H1 (cell line): ENCODE measurements at regions not wholly inside any gene's neighbourhood (a gene's known extent, or its start where the extent isn't known, plus 50 kb on each side); places are given as distances from the start of the nearest gene placed in this dataset.

ENCODE experiments used
- CTCF ChIA-PET: fragments of 300-600 bp; sonication (Branson Sonifier 250); formaldehyde crosslinking; loops from one replicate; lab custom pipeline; 2021; ENCODE audit not compliant: partially characterized antibody; lab: Charles Lee
- POLR2A ChIA-PET: fragments of 300-600 bp; sonication (Branson Sonifier 250); formaldehyde crosslinking; loops from one replicate; lab custom pipeline; 2021; ENCODE audit warnings: inconsistent platforms; ENCODE audit not compliant: partially characterized antibody; lab: Charles Lee
- DNase-seq, 2 experiments: peaks; one replicate each; pipeline versions ENCODE4 v3.0.0 to v3.0.0-alpha.2; 2010 to 2022; ENCODE audit warnings: low spot score in 2 of 2, low read depth in 1 of 2, mixed read lengths in 1 of 2
- FAIRE-seq: peaks from 2 replicates; lab custom pipeline; 2011; peaks lifted over from hg19 to GRCh38; lab: Jason Lieb, UNC
- H2AFZ ChIP-seq: 2 replicates; pipeline ENCODE4 v1.8.1; 2012; ENCODE audit warnings: low read length, inconsistent platforms
- H2AK5ac ChIP-seq: 2 replicates; pipeline ENCODE4 v1.6.1; 2013; ENCODE audit warnings: low read depth, low read length
- H2BK120ac ChIP-seq: replicated peaks from 2 replicates; pipeline ENCODE3; 2013; ENCODE audit warnings: low read depth, low read length, inconsistent platforms
- H2BK12ac ChIP-seq: 2 replicates; pipeline ENCODE4 v1.6.1; 2013; ENCODE audit warnings: low read depth, low read length
- H2BK15ac ChIP-seq: 2 replicates; pipeline ENCODE4 v1.6.1; 2013; ENCODE audit warnings: low read length
- H2BK20ac ChIP-seq: 2 replicates; pipeline ENCODE4 v1.6.1; 2013; ENCODE audit warnings: low read length
- H2BK5ac ChIP-seq: 2 replicates; pipeline ENCODE4 v1.6.1; 2013; ENCODE audit warnings: low read depth, low read length
- H3K14ac ChIP-seq: 2 replicates; pipeline ENCODE4 v1.6.1; 2013; ENCODE audit warnings: inconsistent platforms; ENCODE audit not compliant: insufficient read length
- H3K18ac ChIP-seq: 2 replicates; pipeline ENCODE4 v1.6.1; 2013; ENCODE audit warnings: low read length; ENCODE audit errors: extremely low read depth
- H3K23ac ChIP-seq: 2 replicates; pipeline ENCODE4 v1.6.1; 2013; ENCODE audit warnings: inconsistent platforms; ENCODE audit not compliant: insufficient read length
- H3K23me2 ChIP-seq: 2 replicates; pipeline ENCODE4 v1.6.1; 2013; ENCODE audit warnings: low read depth, low read length
- H3K27ac ChIP-seq: 2 replicates; pipeline ENCODE4 v1.6.1; 2011; ENCODE audit warnings: low read depth, low read length, inconsistent platforms
- H3K27me3 ChIP-seq, 4 experiments: replicated peaks in 1 of 4; 1 replicate in 1 of 4; 2 replicates in 3 of 4; pipeline versions ENCODE4 v1.6.1 to v1.8.1; 2011 to 2013; ENCODE audit warnings: low read length in 3 of 4, mild to moderate bottlenecking in 3 of 4, inconsistent platforms in 2 of 4, mixed read lengths in 2 of 4, moderate library complexity in 1 of 4; ENCODE audit not compliant: control insufficient read depth in 3 of 4, insufficient read depth in 3 of 4; ENCODE audit errors: extremely low read depth in 1 of 4
- H3K36me3 ChIP-seq, 4 experiments: 2 replicates each; pipeline versions ENCODE4 v1.6.1 to v1.8.1; 2011 to 2013; ENCODE audit warnings: mild to moderate bottlenecking in 4 of 4, low read length in 3 of 4, moderate library complexity in 2 of 4, control low read depth in 1 of 4, inconsistent platforms in 1 of 4; ENCODE audit not compliant: insufficient read depth in 4 of 4, control insufficient read depth in 2 of 4
- H3K4ac ChIP-seq: replicated peaks from 2 replicates; pipeline ENCODE3; 2013; ENCODE audit warnings: low read length, low read depth, mixed read lengths, inconsistent platforms; ENCODE audit not compliant: insufficient read length
- H3K4me1 ChIP-seq, 4 experiments: replicated peaks in 1 of 4; 1 replicate in 1 of 4; 2 replicates in 3 of 4; pipeline versions ENCODE4 v1.6.1 to v1.8.1; 2011 to 2013; ENCODE audit warnings: low read length in 3 of 4, inconsistent platforms in 2 of 4, mixed read lengths in 1 of 4; ENCODE audit not compliant: insufficient read depth in 4 of 4, control insufficient read depth in 3 of 4
- H3K4me2 ChIP-seq, 2 experiments: 2 replicates each; pipeline versions ENCODE4 v1.6.1 to v1.8.1; 2011 to 2013; ENCODE audit warnings: low read depth in 2 of 2, low read length in 2 of 2, control low read depth in 1 of 2, inconsistent platforms in 1 of 2, mild to moderate bottlenecking in 1 of 2; ENCODE audit not compliant: insufficient read depth in 1 of 2
- H3K4me3 ChIP-seq, 4 experiments: fragments of 200-600, 300-600 bp in 1 of 4; sonication (generic), shearing (Covaris generic), sonication (Bioruptor Twin) in 1 of 4; 2 replicates each; pipeline versions ENCODE4 v1.5.1 to v1.8.1; 2011 to 2016; ENCODE audit warnings: low read length in 4 of 4, low read depth in 3 of 4, control low read depth in 2 of 4, inconsistent platforms in 2 of 4, mild to moderate bottlenecking in 2 of 4, mixed read lengths in 1 of 4, moderate library complexity in 1 of 4; ENCODE audit not compliant: insufficient read depth in 2 of 4; ENCODE audit errors: extremely low read depth in 1 of 4
- H3K56ac ChIP-seq: replicated peaks from 2 replicates; pipeline ENCODE3; 2013; ENCODE audit warnings: low read depth, mild to moderate bottlenecking, mixed read lengths, low read length, inconsistent platforms; ENCODE audit not compliant: insufficient read length
- H3K79me1 ChIP-seq: 2 replicates; pipeline ENCODE4 v1.6.1; 2013; ENCODE audit warnings: low read depth, low read length, control low read depth
- H3K79me2 ChIP-seq, 2 experiments: 2 replicates each; pipeline versions ENCODE4 v1.6.1 to v1.8.1; 2012 to 2013; ENCODE audit warnings: low read length in 2 of 2, mild to moderate bottlenecking in 2 of 2, inconsistent platforms in 1 of 2; ENCODE audit not compliant: insufficient read depth in 2 of 2, control insufficient read depth in 1 of 2
- H3K9ac ChIP-seq, 4 experiments: replicated peaks in 1 of 4; 1 replicate in 1 of 4; 2 replicates in 3 of 4; pipeline versions ENCODE4 v1.6.1 to v1.8.1; 2011 to 2013; ENCODE audit warnings: low read depth in 3 of 4, low read length in 3 of 4, control low read depth in 2 of 4, mild to moderate bottlenecking in 2 of 4, moderate library complexity in 2 of 4, inconsistent platforms in 1 of 4; ENCODE audit errors: extremely low read depth in 1 of 4
- H3K9me3 ChIP-seq, 2 experiments: 2 replicates each; pipeline versions ENCODE4 v1.6.1 to v1.8.1; 2012 to 2013; ENCODE audit warnings: mild to moderate bottlenecking in 2 of 2, moderate library complexity in 2 of 2, control low read depth in 1 of 2, inconsistent platforms in 1 of 2, low read depth in 1 of 2, low read length in 1 of 2, mixed read lengths in 1 of 2; ENCODE audit not compliant: insufficient read depth in 2 of 2
- H4K20me1 ChIP-seq, 2 experiments: replicated peaks in 1 of 2; 2 replicates each; pipeline versions ENCODE3 to v1.8.1; 2011 to 2013; ENCODE audit warnings: inconsistent platforms in 2 of 2, low read length in 2 of 2, mild to moderate bottlenecking in 1 of 2; ENCODE audit not compliant: insufficient read depth in 2 of 2, control insufficient read depth in 1 of 2
- H4K5ac ChIP-seq: 2 replicates; pipeline ENCODE4 v1.6.1; 2013; ENCODE audit warnings: low read length, low read depth, mixed read lengths, inconsistent platforms; ENCODE audit not compliant: insufficient read length
- H4K8ac ChIP-seq: 2 replicates; pipeline ENCODE4 v1.8.0; 2013; ENCODE audit warnings: mild to moderate bottlenecking, moderate library complexity, low read length, inconsistent platforms; ENCODE audit not compliant: insufficient read depth; ENCODE audit errors: extremely low read depth
- H4K91ac ChIP-seq: replicated peaks from 2 replicates; pipeline ENCODE3; 2013; ENCODE audit warnings: low read length, mixed read lengths, inconsistent platforms; ENCODE audit not compliant: insufficient read length
- BRCA1 ChIP-seq: IDR thresholded peaks from 2 replicates; pipeline ENCODE4 v1.6.1; 2012; ENCODE audit warnings: low read depth, low read length, improper control_type of control experiment
- CHD1 ChIP-seq: IDR thresholded peaks from 2 replicates; pipeline ENCODE4 v1.6.1; 2012; ENCODE audit warnings: low read depth, low read length, improper control_type of control experiment
- SP1 ChIP-seq: IDR thresholded peaks from 2 replicates; pipeline ENCODE4 v1.6.1; 2011; ENCODE audit warnings: low read depth, low read length
- TBP ChIP-seq: IDR thresholded peaks from 2 replicates; pipeline ENCODE4 v1.6.1; 2011; ENCODE audit warnings: low read depth, low read length, improper control_type of control experiment
- WGBS, 2 experiments: shearing (Covaris generic) in 1 of 2; methylation state at CpG; one replicate each; pipeline versions ENCODE4 v1.1.6 to v1.1.7; 2013 to 2015; ENCODE audit warnings: low lambda C conversion rate in 2 of 2, mixed read lengths in 2 of 2, inconsistent platforms in 1 of 2, low coverage in 1 of 2, missing lambda C conversion rate in 1 of 2; ENCODE audit not compliant: insufficient replicate concordance in 2 of 2, insufficient coverage in 1 of 2, insufficient read length in 1 of 2; ENCODE audit errors: extremely low coverage in 1 of 2, missing lambda C conversion rate in 1 of 2; 5-methylcytosine and 5-hydroxymethylcytosine counted together

- no peak overlapping the region for H2BK5ac ChIP-seq
- no peak for FAIRE-seq
Measured at GRCh38 chr2:22301228-22301627, 1083.8 kb upstream of the KLHL29 start.

More at GRCh38 chr2:22301228-22301627, 1083.8 kb upstream of the KLHL29 start:
- H3K9me3 ChIP-seq = peaks cover 7 to 9% of the 10 kb centered on the region in 2 experiments; a peak in 2 of 4 replicates
- H3K14ac ChIP-seq = no peak overlapping the region
- H2BK15ac ChIP-seq = no peak overlapping the region
- H4K8ac ChIP-seq = no peak overlapping the region
- no peaks in the 10 kb centered on the region for H4K20me1 ChIP-seq
- no peak overlapping the region for H3K4me2 ChIP-seq
- H3K23me2 ChIP-seq = no peaks in the 10 kb centered on the region
- no peak overlapping the region for H3K4me3 ChIP-seq
- POLR2A ChIA-PET = no interaction called here
- H3K79me1 ChIP-seq = no peaks in the 10 kb centered on the region
- H3K18ac ChIP-seq = no peak overlapping the region
- H3K27ac ChIP-seq = no peak overlapping the region
- 94% methylated on average over 6 of the region's 6 CpGs; no CpG with 5 or more reads in 1 of the 2 experiments for WGBS, 2 experiments
- no peak for DNase-seq
- no peak overlapping the region for H2AFZ ChIP-seq
- no peak overlapping the region for H2AK5ac ChIP-seq
- no peak overlapping the region for H2BK12ac ChIP-seq
- no peaks in the 10 kb centered on the region for H3K27me3 ChIP-seq
- H3K4ac ChIP-seq = no peak overlapping the region
- H3K23ac ChIP-seq = no peak overlapping the region
- H2BK20ac ChIP-seq = no peak overlapping the region
- H4K5ac ChIP-seq = no peak overlapping the region
- H4K91ac ChIP-seq = no peak overlapping the region
- TF ChIP-seq TBP = no peak
- no peak for TF ChIP-seq SP1
- TF ChIP-seq BRCA1 = no peak
- no peak for TF ChIP-seq CHD1
- H3K79me2 ChIP-seq = no peaks in the 10 kb centered on the region
- CTCF ChIA-PET = no interaction called here
- no peak overlapping the region for H3K56ac ChIP-seq
- no peaks in the 10 kb centered on the region for H3K4me1 ChIP-seq
- H2BK120ac ChIP-seq = no peak overlapping the region
- peaks cover 0 to 3% (median 0%) of the 10 kb centered on the region in 4 experiments; a peak in 1 of 8 replicates for H3K36me3 ChIP-seq
- no peak overlapping the region for H3K9ac ChIP-seq
